ENCODE measurements at regions not wholly inside any gene's neighbourhood (a gene's known extent, or its start where the extent isn't known, plus 50 kb on each side); places are given as distances from the start of the nearest gene placed in this dataset.
A peak's percentile ranks its signal among the peaks of the same experiment; 100 is the strongest.

DNA sequence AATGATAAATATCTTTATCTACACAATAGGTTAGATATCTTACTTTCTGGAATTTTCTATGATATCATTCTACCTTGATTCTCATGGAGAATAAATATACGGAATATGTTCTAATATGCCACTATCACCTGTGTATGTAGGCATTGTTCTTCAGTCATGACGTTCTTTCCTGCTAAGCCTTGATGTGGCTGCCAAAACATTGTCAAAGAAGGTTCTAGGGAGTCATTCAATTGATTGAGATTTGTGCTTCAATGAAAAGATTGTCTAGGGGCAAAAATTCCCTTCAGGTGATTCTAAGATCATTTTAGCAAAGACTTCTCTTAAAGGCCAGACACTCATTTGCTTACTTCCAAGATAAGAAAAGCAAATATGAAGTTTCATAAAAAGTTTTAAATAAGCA lies 118.1 kb downstream of the MAT2B start:
- DNase-seq: no peak

- DNase-seq: no peak
Observed at GRCh38 chr5:163623986-163624385, 118.6 kb downstream of the MAT2B start.

DNA sequence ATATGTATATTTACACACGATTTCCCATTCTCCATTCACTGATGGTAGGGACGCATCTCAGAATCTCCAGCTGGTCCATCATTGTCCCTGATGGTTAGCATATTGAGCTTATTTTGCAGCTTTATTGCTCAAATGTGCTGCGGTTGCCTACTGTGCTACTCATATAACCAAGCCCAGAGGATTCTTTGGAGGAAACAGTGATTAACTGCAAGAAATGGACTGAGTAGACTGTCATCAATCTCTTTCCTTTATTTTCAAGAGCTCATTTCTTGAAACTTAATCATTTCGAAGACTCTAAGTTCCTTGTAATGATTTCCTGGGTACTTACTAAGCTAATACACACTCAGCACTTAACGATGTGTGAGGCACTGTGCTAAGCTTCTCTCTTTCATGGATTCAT lies 119.0 kb downstream of the MAT2B start:
- DNase-seq: no peak

- DNase-seq: no peak
Observed at GRCh38 chr5:163626904-163627434, 121.5 kb downstream of the MAT2B start.

GRCh38 chr5:163631856-163632255 lies 126.4 kb downstream of the MAT2B start:
- no peak for DNase-seq

DNA sequence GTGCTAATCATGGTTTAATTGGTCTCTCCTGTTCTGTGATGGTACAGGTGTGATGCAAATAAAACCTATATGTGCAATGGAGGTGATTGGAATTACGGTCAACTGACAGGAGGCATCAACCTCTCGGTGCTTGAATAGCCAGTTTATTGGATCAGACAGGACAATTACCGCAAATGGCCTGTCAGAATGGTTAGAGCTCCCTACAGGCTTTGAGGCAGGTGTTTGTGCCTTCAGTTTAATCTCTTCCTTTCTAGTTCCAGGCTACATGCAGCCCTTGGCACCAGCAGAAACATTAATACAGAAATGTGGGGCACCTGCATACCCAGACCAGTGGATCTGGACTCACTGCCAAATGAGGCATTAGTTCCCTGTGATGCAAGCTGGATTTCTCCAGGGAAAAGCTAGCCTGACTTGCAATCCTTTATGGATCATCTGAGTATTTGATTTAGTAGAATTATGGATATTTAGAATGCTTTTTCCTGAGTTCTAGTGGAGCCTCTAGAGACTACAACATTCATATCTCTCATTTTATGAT lies 128.6 kb downstream of the MAT2B start:
- DNase-seq: no peak

- no peak for DNase-seq
Observed at GRCh38 chr5:163635631-163636030, 130.2 kb downstream of the MAT2B start.

GRCh38 chr5:163642904-163643303 lies 137.5 kb downstream of the MAT2B start:
- no peak for DNase-seq

DNA sequence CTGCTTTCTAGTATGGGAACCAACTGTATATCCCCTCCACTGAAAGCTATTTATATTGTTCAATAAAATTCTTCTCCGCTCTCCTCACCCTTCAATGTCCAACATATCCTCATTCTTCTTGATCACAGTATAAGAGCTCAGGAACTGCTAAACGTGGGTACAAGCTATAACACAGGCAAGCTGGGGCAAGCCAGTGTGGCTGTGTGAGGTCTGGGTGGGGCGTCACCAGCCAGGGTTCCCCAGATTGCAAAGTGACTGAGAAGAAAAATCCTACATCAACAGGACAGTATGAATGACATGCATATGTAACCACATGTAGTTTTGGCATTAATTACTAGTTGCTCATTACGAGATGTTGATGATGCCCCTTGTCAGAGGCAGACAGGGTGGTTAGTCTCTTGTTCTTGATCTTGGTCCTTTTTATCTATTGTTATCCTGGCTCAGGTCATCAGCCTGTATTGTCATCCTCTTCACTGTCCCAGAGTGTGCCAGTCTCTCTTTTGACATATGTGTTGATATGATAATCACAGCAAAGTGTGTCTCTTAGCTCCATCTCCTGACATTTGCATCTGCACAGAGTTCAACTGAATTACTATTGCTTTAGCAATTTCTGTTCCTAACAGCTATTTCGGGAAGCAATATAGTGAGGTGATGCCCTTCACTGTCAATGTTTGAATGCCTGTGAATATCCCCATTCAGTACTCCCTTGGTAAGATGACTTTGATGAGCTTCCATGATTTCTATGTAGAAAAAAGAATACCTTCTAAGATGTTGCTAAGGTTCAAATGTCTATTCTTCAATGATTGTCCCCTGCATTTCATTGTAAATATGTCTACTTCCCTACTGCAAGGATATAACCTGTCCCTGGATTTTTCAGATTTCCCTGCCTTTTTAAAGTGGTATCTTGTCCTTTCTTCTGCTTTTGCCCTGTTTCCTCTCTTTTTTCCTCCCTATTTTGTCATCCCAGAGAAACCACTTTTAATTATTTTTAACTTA lies 140.3 kb downstream of the MAT2B start:
- no peak for DNase-seq

GRCh38 chr5:163649514-163649913 lies 144.1 kb downstream of the MAT2B start:
- DNase-seq: no peak

GRCh38 chr5:163653526-163653925 lies 148.1 kb downstream of the MAT2B start:
- DNase-seq: no peak

- no peak for DNase-seq
Observed at GRCh38 chr5:163658702-163659567, 153.5 kb downstream of the MAT2B start.

- no peak for DNase-seq
Observed at GRCh38 chr5:163659568-163659902, 154.1 kb downstream of the MAT2B start.

- DNase-seq: no peak
Observed at GRCh38 chr5:163660486-163660885, 155.1 kb downstream of the MAT2B start.

GRCh38 chr5:163661360-163661759 lies 155.9 kb downstream of the MAT2B start:
- no peak for DNase-seq

DNA sequence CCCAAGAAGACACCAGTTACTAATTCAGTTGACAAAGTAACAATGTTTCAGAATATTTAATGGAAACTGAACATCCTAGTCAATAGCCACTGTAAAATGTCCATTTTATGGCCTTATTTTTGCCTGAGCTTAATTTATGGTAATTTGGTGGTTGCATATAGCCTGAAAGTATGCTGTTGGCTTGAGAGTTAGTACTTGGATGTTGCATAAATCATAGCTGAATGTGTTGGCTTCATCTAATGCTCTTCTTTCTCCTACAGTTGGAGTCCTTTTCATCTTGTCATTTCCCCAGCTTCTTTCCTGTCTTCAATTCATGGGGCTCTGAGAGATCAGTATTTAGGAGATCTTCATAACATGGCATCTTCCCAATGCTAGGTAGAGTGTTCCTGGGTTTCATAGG lies 164.6 kb downstream of the MAT2B start:
- DNase-seq: no peak

DNA sequence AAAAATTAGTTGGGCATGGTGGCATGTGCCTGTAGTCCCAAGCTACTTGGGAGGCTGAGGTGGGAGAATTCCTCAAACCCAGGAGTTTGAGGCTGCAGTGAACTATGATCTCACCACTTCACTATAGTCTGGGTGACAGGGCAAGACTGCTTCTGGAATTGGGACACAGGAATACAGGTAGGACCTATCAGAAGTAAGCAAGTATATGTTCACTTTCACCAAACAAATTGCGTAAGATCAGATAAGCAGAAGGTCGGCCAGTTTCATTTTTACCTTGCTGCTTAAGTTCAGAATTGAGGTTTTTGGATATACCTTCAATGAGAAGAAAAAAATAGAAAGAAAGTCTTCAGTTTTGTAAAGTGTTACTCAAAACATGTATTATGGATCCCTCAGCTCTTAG lies 171.7 kb downstream of the MAT2B start:
- no peak for DNase-seq

GRCh38 chr5:163682234-163682633 lies 176.8 kb downstream of the MAT2B start:
- no peak for DNase-seq

DNA sequence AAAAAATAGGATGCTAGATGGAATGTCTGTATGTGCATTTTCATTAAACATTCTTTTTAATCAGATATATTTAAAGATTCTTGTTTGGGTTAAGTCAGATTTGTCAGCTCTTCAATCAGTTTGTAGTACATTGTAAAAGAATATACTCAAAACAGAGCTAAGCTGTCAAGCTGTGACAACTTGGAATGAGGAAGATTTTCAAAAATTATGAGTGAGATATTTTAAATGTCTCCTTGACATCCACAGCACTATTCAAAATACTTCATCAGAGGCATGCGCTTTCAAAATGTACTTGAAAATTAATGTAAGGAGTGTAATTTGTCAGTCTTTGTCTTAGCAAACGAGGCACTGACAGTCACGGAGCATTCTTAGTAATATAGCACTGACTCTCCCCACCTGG lies 182.0 kb downstream of the MAT2B start:
- DNase-seq: no peak

GRCh38 chr5:163692091-163692490 lies 186.7 kb downstream of the MAT2B start:
- DNase-seq: no peak

- peak; percentile 20 for DNase-seq
Observed at GRCh38 chr5:163695830-163696578, 190.6 kb downstream of the MAT2B start.

- no peak for DNase-seq
Observed at GRCh38 chr5:163696579-163696887, 191.1 kb downstream of the MAT2B start.

All from COR-L47 (cell line).